IMR-90 (cell line): ENCODE measurements at regions not wholly inside any gene's neighbourhood (a gene's known extent, or its start where the extent isn't known, plus 50 kb on each side); places are given as distances from the start of the nearest gene placed in this dataset.
"Not testable (repeated sequence)": the region's sequence is repeated elsewhere in the genome, so short reads cannot be mapped to it uniquely, and the experiment has no call there.

Experiments used
- BHLHE40 ChIP-seq: fragments of 150-350 bp; IDR thresholded peaks from 2 replicates; pipeline ENCODE4 v1.6.1; 2016; ENCODE audit warnings: mild to moderate bottlenecking, low read depth, low read length
- CEBPB ChIP-seq: IDR thresholded peaks from 2 replicates; pipeline ENCODE4 v1.6.1; 2012; ENCODE audit warnings: low read depth, low read length, improper control_type of control experiment
- CTCF ChIP-seq: conservative IDR thresholded peaks from 2 replicates; pipeline ENCODE4 v1.5.1; 2012; ENCODE audit warnings: mild to moderate bottlenecking, low read depth, low read length, improper control_type of control experiment
- MAZ ChIP-seq: IDR thresholded peaks from 2 replicates; pipeline ENCODE4 v1.6.1; 2012; ENCODE audit warnings: low read depth, mild to moderate bottlenecking, low read length, improper control_type of control experiment, moderate library complexity, borderline replicate concordance
- MXI1 ChIP-seq: IDR thresholded peaks from 2 replicates; pipeline ENCODE4 v1.6.1; 2012; ENCODE audit warnings: low read depth, mild to moderate bottlenecking, low read length, moderate library complexity, borderline replicate concordance
- NFE2L2 ChIP-seq: fragments of 150-350 bp; IDR thresholded peaks from 2 replicates; pipeline ENCODE4 v1.6.1; 2016; ENCODE audit warnings: low read depth, mild to moderate bottlenecking, low read length
- POLR2A ChIP-seq: IDR thresholded peaks from 2 replicates; pipeline ENCODE4 v1.6.1; 2012; ENCODE audit warnings: mild to moderate bottlenecking, low read depth, low read length
- RAD21 ChIP-seq: IDR thresholded peaks from 2 replicates; pipeline ENCODE4 v1.6.1; 2012; ENCODE audit warnings: low read length, improper control_type of control experiment

GRCh38 chr2:190595879-190596278 lies 53.0 kb upstream of the NAB1 start:
- not testable (repeated sequence) for TF ChIP-seq POLR2A, NFE2L2, CTCF, RAD21, MAZ, CEBPB, BHLHE40, MXI1
